ENCODE measurements at regions not wholly inside any gene's neighbourhood (a gene's known extent, or its start where the extent isn't known, plus 50 kb on each side); places are given as distances from the start of the nearest gene placed in this dataset.

DNA sequence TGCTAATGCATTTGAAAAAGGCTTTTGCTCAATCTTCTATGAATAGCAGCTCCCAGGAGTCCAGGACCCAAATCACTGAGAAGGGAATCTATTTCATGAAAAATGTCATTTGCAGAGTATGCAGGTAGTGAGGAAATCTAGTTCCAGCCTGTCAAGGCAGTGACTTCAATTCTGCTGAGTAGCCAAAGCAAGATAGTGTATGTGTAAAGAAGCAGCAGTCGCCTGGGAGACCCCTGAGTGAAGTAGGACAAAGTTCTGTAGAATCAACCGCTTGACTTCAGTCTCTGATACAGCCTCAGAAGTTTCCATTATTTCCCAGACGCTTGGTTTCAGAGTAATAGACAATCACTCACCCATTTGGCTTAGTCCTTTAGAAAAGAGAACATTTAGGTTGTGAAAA is 435.6 kb upstream of the LRFN5 start:
- no peak for DNase-seq (ENCODE audit: low spot score)
- Mint-ChIP-seq H3K27me3 (ENCODE audit: low read depth) (no peaks in the 10 kb centered on the region), H3K4me1 (ENCODE audit: low read depth) (no peaks in the 10 kb centered on the region), H3K9me3 (peaks cover 34% of the 10 kb centered on the region), H3K4me3 (no peak overlapping the region), H3K27ac (no peak overlapping the region), H3K36me3 (ENCODE audit: low read depth) (no peaks in the 10 kb centered on the region)

DNA sequence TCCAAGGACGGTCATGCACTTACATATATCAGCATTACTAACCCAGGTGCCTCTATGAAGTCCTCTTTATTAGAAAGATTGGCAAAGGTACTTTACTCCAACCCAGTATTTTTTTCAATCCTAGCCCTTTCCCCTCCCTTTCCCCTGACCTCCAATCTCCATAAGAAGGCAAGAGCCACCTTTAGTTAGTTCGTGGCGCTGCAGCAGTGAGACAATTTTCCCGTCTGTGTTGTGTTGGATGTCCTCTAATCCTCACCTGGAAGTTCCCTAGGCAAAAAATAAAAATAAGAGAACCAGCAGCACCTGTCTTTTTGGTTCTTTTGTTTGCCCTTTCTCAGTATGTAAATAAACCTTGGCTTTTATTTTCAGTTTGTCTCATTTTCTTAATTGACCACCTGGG is 439.6 kb upstream of the LRFN5 start:
- H3K4me3 Mint-ChIP-seq = no peak overlapping the region
- DNase-seq (ENCODE audit: low spot score) = no peak
- no peaks in the 10 kb centered on the region for H3K36me3 Mint-ChIP-seq (ENCODE audit: low read depth)
- no peaks in the 10 kb centered on the region for H3K27me3 Mint-ChIP-seq (ENCODE audit: low read depth)
- H3K27ac Mint-ChIP-seq = no peak overlapping the region
- H3K9me3 Mint-ChIP-seq = peaks cover 34% of the 10 kb centered on the region
- H3K4me1 Mint-ChIP-seq (ENCODE audit: low read depth) = no peaks in the 10 kb centered on the region

DNA sequence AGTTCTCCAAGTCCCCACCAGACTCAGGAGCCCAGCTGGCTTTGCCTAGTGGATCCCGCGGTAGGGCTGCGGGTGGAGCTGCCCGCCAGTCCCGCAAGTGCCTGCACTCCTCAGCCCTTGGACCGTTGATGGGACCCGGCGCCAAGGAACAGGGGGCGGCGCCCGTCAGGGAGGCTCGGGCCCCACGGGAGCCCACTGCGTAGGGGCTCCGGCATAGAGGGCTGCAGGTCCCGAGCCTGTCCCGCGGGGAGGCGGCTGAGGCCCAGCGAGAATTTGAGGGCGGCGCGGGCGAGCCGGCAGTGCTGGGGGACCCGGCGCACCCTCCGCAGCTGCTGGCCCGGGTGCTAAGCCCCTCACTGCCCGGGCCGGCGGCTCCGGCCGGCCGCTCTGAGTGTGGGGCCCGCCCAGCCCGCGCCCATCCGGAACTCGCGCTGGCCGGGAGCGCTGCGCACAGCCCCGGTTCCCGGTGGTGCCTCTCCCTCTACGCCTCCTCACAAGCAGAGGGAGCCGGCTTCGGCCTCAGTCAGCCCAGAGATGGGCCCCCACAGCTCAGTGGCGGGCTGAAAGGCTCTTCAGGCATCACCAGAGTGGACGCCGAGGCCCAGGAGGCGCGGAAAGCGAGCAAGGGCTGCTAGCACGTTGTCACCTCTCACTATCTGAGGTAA is 452.4 kb upstream of the LRFN5 start:
- no peaks in the 10 kb centered on the region for H3K27me3 Mint-ChIP-seq (ENCODE audit: low read depth)
- H3K9me3 Mint-ChIP-seq = peaks cover 22% of the 10 kb centered on the region
- H3K36me3 Mint-ChIP-seq (ENCODE audit: low read depth) = no peaks in the 10 kb centered on the region
- H3K4me3 Mint-ChIP-seq = no peak overlapping the region
- no peaks in the 10 kb centered on the region for H3K4me1 Mint-ChIP-seq (ENCODE audit: low read depth)
- DNase-seq (ENCODE audit: low spot score) = no peak
- H3K27ac Mint-ChIP-seq = no peak overlapping the region

DNA sequence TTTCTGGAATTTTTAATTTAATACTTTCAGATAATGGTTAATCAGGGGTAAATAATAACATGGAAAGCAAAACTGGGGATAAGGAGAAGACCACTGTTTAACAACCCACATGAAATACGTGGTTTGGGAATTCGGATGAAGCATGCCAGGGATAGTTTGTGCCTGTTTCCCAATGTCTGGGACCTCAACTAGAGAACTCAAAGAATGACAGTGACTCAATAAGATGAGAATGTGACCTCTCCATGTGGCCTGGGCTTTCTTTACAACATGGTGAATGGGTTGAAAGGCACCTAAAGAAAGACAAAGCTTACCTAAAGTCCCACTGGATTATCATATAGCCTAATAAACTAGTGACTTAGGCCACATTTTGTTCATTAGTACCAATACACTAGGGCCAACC is 460.3 kb upstream of the LRFN5 start:
- DNase-seq (ENCODE audit: low spot score) = no peak

DNA sequence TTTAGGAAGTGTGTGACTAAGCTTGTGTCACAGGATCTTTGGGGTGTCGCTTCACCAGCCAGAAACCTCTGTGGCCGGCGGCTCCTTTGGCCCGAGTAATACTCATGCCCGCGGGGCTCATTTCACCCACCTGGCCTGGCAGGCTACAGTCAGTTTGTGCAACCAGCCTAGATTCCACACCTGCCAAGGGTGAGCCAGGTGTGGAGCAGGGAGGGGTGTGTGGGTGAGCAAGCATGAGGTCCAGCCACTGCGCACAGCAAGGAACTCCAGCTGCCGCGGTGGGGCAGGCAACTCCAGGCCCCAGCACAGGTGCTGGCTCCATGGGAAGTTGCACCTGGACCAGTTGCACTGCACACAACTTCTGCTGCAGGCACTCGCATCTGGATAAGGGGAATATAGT is 462.3 kb upstream of the LRFN5 start:
- H3K36me3 Mint-ChIP-seq (ENCODE audit: low read depth) = no peaks in the 10 kb centered on the region
- H3K9me3 Mint-ChIP-seq = peaks cover 12% of the 10 kb centered on the region
- H3K4me1 Mint-ChIP-seq (ENCODE audit: low read depth) = no peaks in the 10 kb centered on the region
- no peak overlapping the region for H3K4me3 Mint-ChIP-seq
- no peaks in the 10 kb centered on the region for H3K27me3 Mint-ChIP-seq (ENCODE audit: low read depth)
- no peak overlapping the region for H3K27ac Mint-ChIP-seq
- DNase-seq (ENCODE audit: low spot score) = no peak

More for the DNA sequence above, 460.3 kb upstream of the LRFN5 start:
- H3K36me3 Mint-ChIP-seq (ENCODE audit: low read depth) = no peaks in the 10 kb centered on the region
- H3K9me3 Mint-ChIP-seq = peaks cover 12% of the 10 kb centered on the region
- H3K4me3 Mint-ChIP-seq = no peak overlapping the region
- no peak overlapping the region for H3K27ac Mint-ChIP-seq
- H3K4me1 Mint-ChIP-seq (ENCODE audit: low read depth) = no peaks in the 10 kb centered on the region
- H3K27me3 Mint-ChIP-seq (ENCODE audit: low read depth) = no peaks in the 10 kb centered on the region

DNA sequence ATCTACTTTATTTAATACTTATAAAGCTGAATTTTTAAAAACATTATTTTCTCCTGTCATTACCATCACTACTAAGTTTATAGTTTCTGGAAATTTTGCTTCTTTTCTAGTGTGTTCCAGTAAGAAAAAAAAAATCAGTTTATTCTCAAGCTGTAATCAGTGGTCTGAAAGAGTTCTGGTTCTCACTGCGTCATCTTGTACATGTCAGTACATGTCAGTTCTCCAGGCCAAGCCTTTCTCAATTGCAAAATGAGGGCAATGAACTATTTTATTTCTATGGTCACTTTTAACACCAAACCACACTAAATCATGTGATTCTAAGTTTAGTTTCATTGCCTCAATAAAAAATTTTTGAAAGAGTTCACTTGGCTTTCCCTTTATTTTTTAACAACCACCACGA is 468.9 kb upstream of the LRFN5 start:
- DNase-seq (ENCODE audit: low spot score) = no peak
- H3K27ac Mint-ChIP-seq = no peak overlapping the region
- no peaks in the 10 kb centered on the region for H3K4me1 Mint-ChIP-seq (ENCODE audit: low read depth)
- peaks cover 16% of the 10 kb centered on the region for H3K9me3 Mint-ChIP-seq
- H3K4me3 Mint-ChIP-seq = no peak overlapping the region
- H3K36me3 Mint-ChIP-seq (ENCODE audit: low read depth) = no peaks in the 10 kb centered on the region
- H3K27me3 Mint-ChIP-seq (ENCODE audit: low read depth) = no peaks in the 10 kb centered on the region

DNA sequence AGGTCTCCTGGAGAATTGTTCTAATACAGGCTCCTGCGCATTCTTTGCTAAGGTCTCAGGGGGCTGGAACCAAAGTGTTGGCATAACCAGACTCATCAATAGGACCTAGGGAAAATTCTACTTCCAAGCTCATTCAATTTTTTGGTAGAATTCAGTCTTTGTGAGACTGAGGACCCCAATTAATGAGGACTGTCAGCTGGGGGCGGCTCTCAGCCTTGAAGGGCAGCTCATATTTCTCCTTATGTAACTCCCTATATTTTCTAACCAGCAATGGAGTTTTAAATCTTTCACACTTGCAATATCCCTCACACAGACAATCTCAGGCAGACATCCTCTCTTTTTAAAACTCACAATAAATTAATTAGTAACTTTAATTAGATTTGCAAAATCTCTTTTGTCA is 476.4 kb upstream of the LRFN5 start:
- Mint-ChIP-seq H3K9me3 (peaks cover 21% of the 10 kb centered on the region), H3K4me3 (no peak overlapping the region), H3K27me3 (ENCODE audit: low read depth) (no peaks in the 10 kb centered on the region), H3K36me3 (ENCODE audit: low read depth) (no peaks in the 10 kb centered on the region), H3K27ac (no peak overlapping the region), H3K4me1 (ENCODE audit: low read depth) (no peaks in the 10 kb centered on the region)
- no peak for DNase-seq (ENCODE audit: low spot score)

DNA sequence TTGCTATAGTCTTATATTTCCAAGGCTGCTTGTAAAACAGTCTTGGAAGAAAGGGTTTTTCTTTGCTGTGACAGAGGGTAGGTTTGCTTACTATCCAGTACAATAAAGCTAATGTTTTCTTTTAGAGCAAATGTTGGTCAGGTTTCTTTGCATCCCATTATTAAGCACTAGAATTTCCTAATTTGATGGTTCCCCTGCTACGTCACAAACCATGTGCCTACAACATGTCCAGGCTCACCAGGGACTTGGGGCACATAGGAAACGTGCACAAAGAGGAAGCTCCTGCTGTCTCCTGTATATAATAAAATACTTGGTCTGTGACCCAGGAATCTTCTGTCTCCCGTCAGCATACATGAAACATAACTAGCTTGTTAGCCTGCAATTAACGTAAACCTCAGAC is 486.3 kb upstream of the LRFN5 start:
- Mint-ChIP-seq H3K27me3 (ENCODE audit: low read depth) (no peaks in the 10 kb centered on the region), H3K9me3 (peaks cover 14% of the 10 kb centered on the region), H3K4me3 (no peak overlapping the region), H3K27ac (no peak overlapping the region), H3K4me1 (ENCODE audit: low read depth) (no peaks in the 10 kb centered on the region), H3K36me3 (ENCODE audit: low read depth) (no peaks in the 10 kb centered on the region)
- DNase-seq (ENCODE audit: low spot score) = no peak

DNA sequence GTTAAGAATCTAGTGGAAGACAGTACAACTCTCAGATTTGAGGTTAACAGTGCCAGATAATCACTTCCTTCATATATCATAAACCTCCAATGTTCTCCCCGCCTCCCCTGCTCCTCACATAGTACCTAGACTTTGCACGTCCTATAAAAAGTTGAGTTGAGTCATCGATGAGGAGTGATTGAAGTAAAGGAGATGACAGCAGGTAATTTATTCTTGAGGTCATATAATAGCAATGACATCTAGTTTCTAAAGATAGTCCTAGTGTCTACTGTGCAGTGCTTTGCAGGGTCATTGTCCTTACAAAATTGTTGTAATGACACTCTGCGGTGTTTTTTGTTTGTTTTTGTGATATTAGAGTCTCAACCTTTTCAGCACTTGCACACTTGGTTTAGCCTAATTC is 510.5 kb upstream of the LRFN5 start:
- DNase-seq (ENCODE audit: low spot score) = no peak
- no peaks in the 10 kb centered on the region for H3K36me3 Mint-ChIP-seq (ENCODE audit: low read depth)
- no peaks in the 10 kb centered on the region for H3K4me1 Mint-ChIP-seq (ENCODE audit: low read depth)
- peaks cover 21% of the 10 kb centered on the region for H3K9me3 Mint-ChIP-seq
- no peaks in the 10 kb centered on the region for H3K27me3 Mint-ChIP-seq (ENCODE audit: low read depth)
- no peak overlapping the region for H3K4me3 Mint-ChIP-seq
- no peak overlapping the region for H3K27ac Mint-ChIP-seq

DNA sequence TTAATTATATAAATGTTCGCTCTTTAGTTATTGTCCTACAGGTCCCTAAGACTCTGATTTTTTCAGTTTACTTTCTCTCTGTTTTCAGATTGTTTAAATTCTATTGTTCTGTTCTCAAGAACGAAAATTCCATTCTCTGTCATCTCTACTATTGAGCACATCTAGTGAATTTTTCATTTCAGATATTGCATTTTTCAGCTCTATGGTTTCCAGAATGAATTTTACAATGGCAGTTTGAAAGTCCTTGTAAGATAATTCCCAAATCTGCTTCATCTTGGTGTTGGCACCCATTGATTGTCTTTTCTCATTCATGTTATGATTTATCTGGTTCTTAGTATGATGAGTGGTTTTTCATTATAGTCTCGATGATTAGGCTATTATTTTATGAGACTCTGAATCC is 519.6 kb upstream of the LRFN5 start:
- no peak for DNase-seq (ENCODE audit: low spot score)
- no peaks in the 10 kb centered on the region for H3K27me3 Mint-ChIP-seq (ENCODE audit: low read depth)
- H3K4me3 Mint-ChIP-seq = no peak overlapping the region
- peaks cover 32% of the 10 kb centered on the region for H3K9me3 Mint-ChIP-seq
- H3K27ac Mint-ChIP-seq = no peak overlapping the region
- H3K36me3 Mint-ChIP-seq (ENCODE audit: low read depth) = no peaks in the 10 kb centered on the region
- H3K4me1 Mint-ChIP-seq (ENCODE audit: low read depth) = no peaks in the 10 kb centered on the region

DNA sequence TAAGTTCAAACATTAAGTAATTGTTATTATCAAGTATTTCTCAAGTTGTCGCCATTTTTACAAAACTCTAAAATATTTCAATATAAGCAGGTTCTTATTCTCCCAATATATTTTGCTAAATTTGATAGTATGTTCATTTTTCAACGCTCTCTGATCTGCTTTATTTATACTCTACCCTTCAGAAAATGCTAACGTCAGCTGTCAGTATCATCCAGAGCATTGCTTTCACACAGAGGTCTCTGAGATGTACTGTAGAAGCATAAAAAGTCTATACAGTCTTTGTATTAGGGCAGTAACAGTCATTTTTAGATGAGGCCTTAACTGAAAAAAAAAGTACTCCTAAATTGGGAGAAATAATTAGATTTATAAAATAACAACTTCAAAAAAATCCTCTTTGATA is 533.1 kb upstream of the LRFN5 start:
- H3K36me3 Mint-ChIP-seq (ENCODE audit: low read depth) = no peaks in the 10 kb centered on the region
- H3K27ac Mint-ChIP-seq = no peak overlapping the region
- no peak overlapping the region for H3K4me3 Mint-ChIP-seq
- no peak for DNase-seq (ENCODE audit: low spot score)
- H3K9me3 Mint-ChIP-seq = peaks cover 16% of the 10 kb centered on the region
- H3K27me3 Mint-ChIP-seq (ENCODE audit: low read depth) = no peaks in the 10 kb centered on the region
- H3K4me1 Mint-ChIP-seq (ENCODE audit: low read depth) = no peaks in the 10 kb centered on the region

DNA sequence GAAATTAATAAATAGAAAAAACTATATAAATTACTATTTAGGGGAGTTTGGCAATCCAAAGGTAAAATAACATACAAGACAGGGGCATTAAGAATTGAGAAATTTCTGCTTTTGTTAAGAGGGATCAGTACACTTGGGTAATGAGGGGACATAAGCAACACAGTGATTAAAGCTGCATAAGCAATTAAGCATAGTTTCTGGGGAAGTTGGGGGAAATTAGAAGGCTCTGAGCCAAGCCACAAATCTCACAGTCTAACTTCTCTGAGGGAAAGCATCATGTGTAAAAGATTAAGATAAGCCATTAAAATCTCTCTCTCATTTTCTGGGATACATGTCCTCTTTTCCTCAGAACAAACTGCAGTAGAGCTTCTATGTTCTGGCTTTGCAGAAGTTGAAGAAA is 533.9 kb upstream of the LRFN5 start:
- no peak overlapping the region for H3K27ac Mint-ChIP-seq
- H3K4me3 Mint-ChIP-seq = no peak overlapping the region
- no peaks in the 10 kb centered on the region for H3K27me3 Mint-ChIP-seq (ENCODE audit: low read depth)
- DNase-seq (ENCODE audit: low spot score) = no peak
- no peaks in the 10 kb centered on the region for H3K4me1 Mint-ChIP-seq (ENCODE audit: low read depth)
- H3K9me3 Mint-ChIP-seq = peaks cover 19% of the 10 kb centered on the region
- no peaks in the 10 kb centered on the region for H3K36me3 Mint-ChIP-seq (ENCODE audit: low read depth)

DNA sequence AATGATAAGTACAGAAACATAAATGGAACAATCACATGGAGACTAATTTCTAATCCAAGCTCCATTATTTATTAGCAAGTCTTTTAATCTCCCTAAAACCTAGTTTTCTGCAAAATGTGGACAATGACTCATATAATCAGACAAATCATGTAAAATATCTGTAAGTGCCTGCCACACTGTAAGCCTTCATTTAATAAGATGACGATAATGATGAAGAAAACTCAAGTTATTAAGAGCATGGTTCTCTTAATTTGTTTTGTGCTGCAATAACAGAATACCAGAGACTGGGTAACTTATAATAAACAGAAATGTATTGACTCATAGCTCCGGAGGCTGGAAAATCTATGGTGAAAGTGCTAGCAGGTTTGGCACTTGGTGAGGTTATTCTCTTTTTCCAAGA is 535.3 kb upstream of the LRFN5 start:
- no peak for DNase-seq (ENCODE audit: low spot score)
- peaks cover 16% of the 10 kb centered on the region for H3K9me3 Mint-ChIP-seq
- no peak overlapping the region for H3K4me3 Mint-ChIP-seq
- no peaks in the 10 kb centered on the region for H3K36me3 Mint-ChIP-seq (ENCODE audit: low read depth)
- no peaks in the 10 kb centered on the region for H3K4me1 Mint-ChIP-seq (ENCODE audit: low read depth)
- no peaks in the 10 kb centered on the region for H3K27me3 Mint-ChIP-seq (ENCODE audit: low read depth)
- H3K27ac Mint-ChIP-seq = no peak overlapping the region

DNA sequence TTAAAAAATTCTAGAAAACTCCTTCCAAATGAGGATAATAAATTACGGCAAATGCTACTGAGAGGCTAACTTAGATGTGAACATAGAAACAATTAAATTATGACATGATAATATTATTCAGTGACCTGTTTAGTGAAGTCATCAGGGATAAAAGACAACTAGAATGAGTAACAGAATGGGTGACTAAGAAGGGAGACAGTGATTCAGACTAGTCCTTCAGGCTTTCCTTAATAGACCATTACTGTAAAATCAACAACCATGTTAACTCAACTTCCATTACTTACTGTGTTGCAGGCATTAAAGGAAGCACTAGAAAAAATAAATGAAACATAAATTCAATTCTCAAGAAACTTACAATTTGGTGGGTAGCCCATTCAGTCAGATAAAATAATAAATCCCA is 543.9 kb upstream of the LRFN5 start:
- Mint-ChIP-seq H3K27me3 (ENCODE audit: low read depth) (no peaks in the 10 kb centered on the region), H3K27ac (no peak overlapping the region), H3K4me1 (ENCODE audit: low read depth) (no peaks in the 10 kb centered on the region), H3K36me3 (ENCODE audit: low read depth) (no peaks in the 10 kb centered on the region), H3K9me3 (peaks cover 10% of the 10 kb centered on the region), H3K4me3 (no peak overlapping the region)
- DNase-seq (ENCODE audit: low spot score) = no peak

DNA sequence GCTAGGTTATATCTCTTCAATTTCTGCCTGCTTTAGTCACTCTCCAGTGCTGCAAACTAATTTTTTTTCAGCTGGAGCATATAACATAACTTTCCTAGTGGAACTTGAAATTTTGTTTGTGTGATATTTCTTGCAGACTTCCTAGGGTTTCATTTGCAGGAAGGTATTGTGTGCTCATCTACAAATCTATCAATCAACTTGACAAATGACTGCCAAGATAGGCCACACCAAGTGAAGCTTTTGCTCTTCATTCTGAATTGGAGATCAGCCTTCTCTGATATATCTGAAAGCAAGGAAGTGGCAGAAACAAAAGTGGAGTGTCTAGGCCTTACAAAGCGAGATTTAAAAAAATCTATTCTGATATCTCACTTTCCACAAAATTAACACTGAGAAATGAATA is 551.1 kb upstream of the LRFN5 start:
- DNase-seq (ENCODE audit: low spot score) = no peak
- no peak overlapping the region for H3K4me3 Mint-ChIP-seq
- peaks cover 12% of the 10 kb centered on the region for H3K9me3 Mint-ChIP-seq
- no peak overlapping the region for H3K27ac Mint-ChIP-seq
- no peaks in the 10 kb centered on the region for H3K27me3 Mint-ChIP-seq (ENCODE audit: low read depth)
- no peaks in the 10 kb centered on the region for H3K36me3 Mint-ChIP-seq (ENCODE audit: low read depth)
- H3K4me1 Mint-ChIP-seq (ENCODE audit: low read depth) = no peaks in the 10 kb centered on the region
